ENCODE measurements at regions not wholly inside any gene's neighbourhood (a gene's known extent, or its start where the extent isn't known, plus 50 kb on each side); places are given as distances from the start of the nearest gene placed in this dataset.

GRCh38 chr17:71503710-71504465, 616.9 kb upstream of the SOX9 start:
- TF ChIP-seq, protein P1, sequence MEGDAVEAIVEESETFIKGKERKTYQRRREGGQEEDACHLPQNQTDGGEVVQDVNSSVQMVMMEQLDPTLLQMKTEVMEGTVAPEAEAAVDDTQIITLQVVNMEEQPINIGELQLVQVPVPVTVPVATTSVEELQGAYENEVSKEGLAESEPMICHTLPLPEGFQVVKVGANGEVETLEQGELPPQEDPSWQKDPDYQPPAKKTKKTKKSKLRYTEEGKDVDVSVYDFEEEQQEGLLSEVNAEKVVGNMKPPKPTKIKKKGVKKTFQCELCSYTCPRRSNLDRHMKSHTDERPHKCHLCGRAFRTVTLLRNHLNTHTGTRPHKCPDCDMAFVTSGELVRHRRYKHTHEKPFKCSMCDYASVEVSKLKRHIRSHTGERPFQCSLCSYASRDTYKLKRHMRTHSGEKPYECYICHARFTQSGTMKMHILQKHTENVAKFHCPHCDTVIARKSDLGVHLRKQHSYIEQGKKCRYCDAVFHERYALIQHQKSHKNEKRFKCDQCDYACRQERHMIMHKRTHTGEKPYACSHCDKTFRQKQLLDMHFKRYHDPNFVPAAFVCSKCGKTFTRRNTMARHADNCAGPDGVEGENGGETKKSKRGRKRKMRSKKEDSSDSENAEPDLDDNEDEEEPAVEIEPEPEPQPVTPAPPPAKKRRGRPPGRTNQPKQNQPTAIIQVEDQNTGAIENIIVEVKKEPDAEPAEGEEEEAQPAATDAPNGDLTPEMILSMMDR (IDR thresholded peaks at IDR 0.05; ENCODE audit: extremely low read depth in 1 of 2, insufficient read depth in 1 of 2, low read depth in 1 of 2, low read length in 2 of 2), result no peak
- no peak for TF ChIP-seq MAX (IDR thresholded peaks at IDR 0.05; ENCODE audit: insufficient read depth, insufficient read length)
- no peak for TF ChIP-seq POLR2A (IDR thresholded peaks at IDR 0.05; ENCODE audit: low read depth, low read length)
- no peak for TF ChIP-seq FOS (IDR thresholded peaks at IDR 0.05; ENCODE audit: borderline replicate concordance, insufficient read depth, low read length)
- no peak for TF ChIP-seq EZH2 (IDR thresholded peaks at IDR 0.05; ENCODE audit: borderline replicate concordance, low read depth, low read length, severe bottlenecking)
- TF ChIP-seq POLR2AphosphoS5 (IDR thresholded peaks at IDR 0.05; ENCODE audit: insufficient read depth, low read depth, low read length), result no peak
- no peak for TF ChIP-seq MYC (IDR thresholded peaks at IDR 0.05; ENCODE audit: low read depth, low read length)
- no peak for TF ChIP-seq JUN (IDR thresholded peaks at IDR 0.05; ENCODE audit: borderline replicate concordance, insufficient read depth, insufficient read length, low read depth)

All from endothelial cell of umbilical vein (primary cell).